ENCODE measurements at regions not wholly inside any gene's neighbourhood (a gene's known extent, or its start where the extent isn't known, plus 50 kb on each side); places are given as distances from the start of the nearest gene placed in this dataset.

DNA sequence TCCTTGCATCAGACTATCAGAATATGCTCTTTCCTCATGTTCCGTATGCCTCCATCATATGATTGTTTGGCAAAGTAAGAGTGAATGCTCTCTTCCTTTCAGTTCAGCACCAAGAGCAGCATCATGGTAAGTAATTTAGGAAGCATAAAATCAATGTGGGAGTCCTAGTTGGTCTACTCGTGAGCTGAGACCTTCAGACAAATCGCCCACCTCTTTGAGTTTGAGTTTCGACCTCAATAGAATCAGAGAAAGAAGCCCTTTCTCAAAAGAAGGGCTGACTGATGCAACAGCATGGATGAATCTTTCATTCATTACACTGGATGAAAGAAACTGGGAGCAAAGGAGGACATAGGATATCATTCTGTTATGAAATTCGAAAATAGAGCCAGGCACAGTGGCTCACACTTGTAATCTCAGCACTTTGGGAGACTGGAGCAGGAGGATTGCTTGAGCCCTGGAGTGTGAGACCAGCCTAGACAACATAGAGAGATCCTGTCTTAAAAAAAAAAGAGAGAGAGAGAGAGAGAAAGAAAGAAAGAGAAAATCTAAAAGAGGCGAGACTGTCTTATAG, 112.5 kb downstream of the ZC3H11B start:
- TF ChIP-seq, protein P1, sequence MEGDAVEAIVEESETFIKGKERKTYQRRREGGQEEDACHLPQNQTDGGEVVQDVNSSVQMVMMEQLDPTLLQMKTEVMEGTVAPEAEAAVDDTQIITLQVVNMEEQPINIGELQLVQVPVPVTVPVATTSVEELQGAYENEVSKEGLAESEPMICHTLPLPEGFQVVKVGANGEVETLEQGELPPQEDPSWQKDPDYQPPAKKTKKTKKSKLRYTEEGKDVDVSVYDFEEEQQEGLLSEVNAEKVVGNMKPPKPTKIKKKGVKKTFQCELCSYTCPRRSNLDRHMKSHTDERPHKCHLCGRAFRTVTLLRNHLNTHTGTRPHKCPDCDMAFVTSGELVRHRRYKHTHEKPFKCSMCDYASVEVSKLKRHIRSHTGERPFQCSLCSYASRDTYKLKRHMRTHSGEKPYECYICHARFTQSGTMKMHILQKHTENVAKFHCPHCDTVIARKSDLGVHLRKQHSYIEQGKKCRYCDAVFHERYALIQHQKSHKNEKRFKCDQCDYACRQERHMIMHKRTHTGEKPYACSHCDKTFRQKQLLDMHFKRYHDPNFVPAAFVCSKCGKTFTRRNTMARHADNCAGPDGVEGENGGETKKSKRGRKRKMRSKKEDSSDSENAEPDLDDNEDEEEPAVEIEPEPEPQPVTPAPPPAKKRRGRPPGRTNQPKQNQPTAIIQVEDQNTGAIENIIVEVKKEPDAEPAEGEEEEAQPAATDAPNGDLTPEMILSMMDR (conservative IDR thresholded peaks at IDR 0.05; ENCODE audit: low read length): no peak
- no peak for TF ChIP-seq EZH2phosphoT487 (IDR thresholded peaks at IDR 0.05; ENCODE audit: borderline replicate concordance)
